ENCODE measurements at regions not wholly inside any gene's neighbourhood (a gene's known extent, or its start where the extent isn't known, plus 50 kb on each side); places are given as distances from the start of the nearest gene placed in this dataset.
A peak's percentile ranks its signal among the peaks of the same experiment; 100 is the strongest.

DNA sequence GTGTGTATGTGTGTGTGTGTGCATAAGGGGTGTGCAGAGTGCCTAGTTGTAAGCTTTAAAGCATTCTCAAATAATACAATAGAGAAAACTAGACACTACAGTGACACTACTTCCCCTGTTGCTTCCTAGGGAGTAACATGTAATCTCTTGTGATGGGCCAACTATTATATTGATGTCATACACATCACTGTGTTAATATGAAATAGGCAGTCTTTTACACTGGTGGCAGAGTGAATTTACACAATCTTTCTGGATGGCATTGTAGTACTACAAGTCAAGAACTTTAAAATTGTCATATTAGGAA, 488.0 kb upstream of the ZEB2 start:
- in situ Hi-C loops (cut with HindIII; ENCODE audit: low pct_ligation_motif_present, low pct_unique_long_range_greater_than_20kb, low sequenced_read_pairs): no loop called here
- DNase-seq: no peak

- DNase-seq: peak; percentile 27
- in situ Hi-C loops (cut with HindIII; ENCODE audit: low pct_ligation_motif_present, low pct_unique_long_range_greater_than_20kb, low sequenced_read_pairs): no loop called here
These were observed 487.4 kb upstream of the ZEB2 start for GRCh38 chr2:145007093-145007959.

- no peak for DNase-seq
- in situ Hi-C loops (cut with HindIII; ENCODE audit: low pct_ligation_motif_present, low pct_unique_long_range_greater_than_20kb, low sequenced_read_pairs): no loop called here
These were observed 482.7 kb upstream of the ZEB2 start for GRCh38 chr2:145002624-145003023.

DNA sequence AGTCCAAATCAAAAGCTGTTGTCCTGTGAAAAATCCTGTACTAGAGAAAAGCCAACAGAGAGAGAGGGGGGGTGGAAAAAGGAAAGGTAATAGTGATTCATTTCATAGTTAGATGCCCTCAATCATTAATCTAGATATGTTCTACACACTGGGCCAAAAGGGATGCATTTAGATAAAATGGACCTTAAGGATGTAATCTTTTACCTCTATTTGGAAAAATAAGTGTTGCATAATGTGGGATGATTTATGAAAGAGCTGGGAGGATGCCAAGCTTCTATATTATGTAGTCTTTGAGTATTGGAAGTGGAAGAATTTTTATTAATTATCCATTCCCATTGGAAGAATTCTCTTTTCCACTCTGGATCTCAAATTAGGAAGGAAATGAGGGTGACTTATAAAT, 480.5 kb upstream of the ZEB2 start:
- no peak for DNase-seq
- in situ Hi-C loops (cut with HindIII; ENCODE audit: low pct_ligation_motif_present, low pct_unique_long_range_greater_than_20kb, low sequenced_read_pairs): no loop called here

DNA sequence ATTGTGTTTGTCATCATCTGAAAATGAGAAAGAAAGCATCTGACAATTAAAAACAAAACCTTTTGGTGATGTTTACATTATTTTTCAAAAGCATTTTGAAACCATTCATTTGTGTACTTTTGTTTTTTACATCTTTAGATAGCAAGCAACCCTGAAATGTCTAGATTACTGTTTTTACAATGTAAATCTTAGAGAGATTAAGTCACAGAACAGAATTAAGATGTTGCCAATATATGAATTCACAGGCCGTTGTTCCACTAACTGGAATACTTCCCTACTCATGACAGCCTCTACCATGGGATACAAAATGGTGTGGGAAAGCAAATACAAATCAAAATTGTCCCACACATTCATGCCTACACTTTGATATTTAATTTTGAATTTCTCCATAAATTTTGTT, 480.0 kb upstream of the ZEB2 start:
- DNase-seq: no peak
- in situ Hi-C loops (cut with HindIII; ENCODE audit: low pct_ligation_motif_present, low pct_unique_long_range_greater_than_20kb, low sequenced_read_pairs): no loop called here

DNA sequence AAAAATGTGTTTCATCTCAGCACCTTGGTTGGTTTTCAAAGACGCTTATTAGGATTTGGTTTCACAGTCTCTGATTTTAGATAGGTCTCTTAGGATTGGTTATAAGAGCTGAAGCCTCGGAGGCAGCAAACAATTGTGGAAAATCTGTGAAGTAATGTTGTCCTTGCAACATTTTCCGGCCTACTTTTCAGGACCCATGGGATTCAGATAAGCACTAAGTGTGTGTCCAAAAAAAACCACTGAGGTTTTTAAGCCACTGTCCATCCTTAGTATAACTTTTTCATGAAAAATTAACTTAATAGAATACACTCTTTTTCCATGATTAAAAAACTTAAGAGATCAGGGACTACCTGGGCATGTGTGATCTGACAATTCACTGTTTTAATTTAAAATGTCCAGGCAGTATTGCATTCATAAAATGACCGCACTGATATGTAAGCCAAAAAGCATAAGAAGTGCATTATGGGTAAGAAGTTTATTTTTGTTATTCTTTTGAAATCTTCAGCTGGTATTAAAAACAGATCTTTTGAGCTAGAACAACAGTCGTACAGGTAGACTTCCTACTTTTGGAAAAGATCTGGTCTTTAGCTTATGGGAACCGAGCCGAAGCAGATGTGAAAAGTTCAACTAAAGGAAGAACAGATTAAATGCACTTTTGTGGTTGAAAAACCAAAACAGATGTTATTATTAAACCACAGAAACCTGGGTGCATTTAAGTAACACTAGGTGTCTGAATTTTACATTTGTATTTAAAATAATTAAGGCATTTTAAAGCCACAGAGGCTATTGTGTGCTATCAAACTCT, 479.4 kb upstream of the ZEB2 start:
- DNase-seq: no peak
- in situ Hi-C loops (cut with HindIII; ENCODE audit: low pct_ligation_motif_present, low pct_unique_long_range_greater_than_20kb, low sequenced_read_pairs): no loop called here

DNA sequence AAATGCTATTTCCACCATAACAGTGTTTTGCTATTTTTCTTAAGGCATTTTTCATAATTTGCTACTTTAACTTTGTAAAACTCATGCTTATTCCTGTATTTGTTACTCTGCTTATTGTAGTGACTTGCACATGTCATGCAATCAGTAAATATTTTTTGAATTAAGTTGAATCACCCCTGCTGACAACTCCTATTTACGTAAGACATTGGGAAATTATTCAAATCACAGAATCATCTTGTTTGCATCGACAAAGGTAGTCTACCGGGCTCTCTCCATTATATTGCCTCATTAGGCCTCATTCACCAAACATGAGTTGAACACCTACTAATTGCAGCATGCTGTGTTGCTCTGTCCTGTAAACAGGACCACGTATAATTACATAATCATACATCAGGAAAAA, 478.5 kb upstream of the ZEB2 start:
- DNase-seq: no peak
- in situ Hi-C loops (cut with HindIII; ENCODE audit: low pct_ligation_motif_present, low pct_unique_long_range_greater_than_20kb, low sequenced_read_pairs): no loop called here

- DNase-seq: no peak
- in situ Hi-C loops (cut with HindIII; ENCODE audit: low pct_ligation_motif_present, low pct_unique_long_range_greater_than_20kb, low sequenced_read_pairs): no loop called here
These were observed 476.4 kb upstream of the ZEB2 start for GRCh38 chr2:144996225-144996795.

DNA sequence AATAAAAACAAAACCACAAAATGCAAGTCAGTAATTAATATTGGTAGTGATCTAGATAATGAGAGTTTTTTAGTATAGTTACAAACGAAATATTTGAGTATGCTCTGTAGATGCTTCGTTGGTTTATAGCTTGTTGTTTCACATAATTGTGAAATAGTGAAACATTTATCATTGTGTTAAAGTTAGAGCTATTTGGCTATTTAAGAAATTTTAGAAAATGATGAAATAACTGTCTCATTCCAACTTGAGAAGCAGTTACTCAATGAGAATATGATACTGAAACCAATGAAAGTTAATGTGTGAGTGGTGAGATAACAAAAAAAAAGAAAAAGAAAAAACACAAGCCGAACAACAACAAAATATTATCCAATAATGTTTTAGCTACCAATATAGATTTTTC, 475.6 kb upstream of the ZEB2 start:
- DNase-seq: no peak

DNA sequence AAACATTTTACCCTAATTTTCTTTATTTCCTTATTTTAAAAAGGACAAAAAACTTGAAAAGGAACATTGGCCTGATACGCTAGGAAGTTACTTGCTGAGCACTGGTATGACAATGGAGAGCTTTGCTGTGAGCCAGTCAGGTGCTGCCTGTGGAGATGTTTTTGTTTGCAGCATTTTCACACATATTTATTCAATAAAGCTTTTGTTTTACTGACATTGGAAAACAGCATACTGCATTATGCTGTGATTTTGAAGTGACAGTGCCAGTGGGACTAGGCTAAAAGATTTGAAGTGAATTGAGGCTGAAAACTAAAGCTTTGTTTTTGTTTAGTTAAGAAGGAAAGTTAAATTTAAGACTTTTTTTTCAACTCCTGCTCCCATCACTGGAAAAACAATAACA, 470.7 kb upstream of the ZEB2 start:
- DNase-seq: no peak
- in situ Hi-C loops (cut with HindIII; ENCODE audit: low pct_ligation_motif_present, low pct_unique_long_range_greater_than_20kb, low sequenced_read_pairs): no loop called here

More for the DNA sequence above, 475.6 kb upstream of the ZEB2 start:
- in situ Hi-C loops (cut with HindIII; ENCODE audit: low pct_ligation_motif_present, low pct_unique_long_range_greater_than_20kb, low sequenced_read_pairs): no loop called here

DNA sequence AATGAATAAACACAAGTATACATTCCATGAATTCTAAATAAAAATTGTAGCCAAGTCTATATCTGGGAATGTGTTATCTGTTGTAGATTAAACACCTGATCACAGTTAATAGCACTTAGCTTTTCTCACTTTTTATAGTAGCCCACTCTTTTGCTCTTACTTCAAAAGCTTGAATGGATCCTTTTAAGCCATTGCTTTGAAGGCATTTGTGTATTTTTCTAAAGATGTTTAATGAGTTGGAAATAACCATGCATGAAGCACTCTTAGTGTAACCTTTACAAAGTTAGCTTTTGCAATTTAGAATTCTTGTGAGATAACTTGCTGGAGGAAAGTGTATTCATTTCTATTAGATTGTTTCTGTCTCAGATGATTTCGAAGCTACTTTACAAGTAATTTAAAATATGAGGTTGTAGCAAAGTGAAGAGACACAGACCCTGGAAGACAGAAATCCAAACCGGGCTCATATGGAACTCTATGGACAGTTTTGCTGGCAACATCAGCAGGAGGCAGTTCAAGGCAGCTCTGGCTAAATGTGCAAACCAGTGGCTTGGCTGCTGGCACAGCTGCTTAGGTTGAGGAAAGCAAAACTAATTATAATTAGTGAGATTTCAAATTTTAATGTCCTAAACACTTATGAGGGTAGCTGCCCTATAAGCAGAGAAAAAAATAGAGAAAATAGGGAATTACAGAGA, 469.8 kb upstream of the ZEB2 start:
- in situ Hi-C loops (cut with HindIII; ENCODE audit: low pct_ligation_motif_present, low pct_unique_long_range_greater_than_20kb, low sequenced_read_pairs): no loop called here
- DNase-seq: no peak

GRCh38 chr2:144988591-144988990, 468.7 kb upstream of the ZEB2 start:
- no peak for DNase-seq
- in situ Hi-C loops (cut with HindIII; ENCODE audit: low pct_ligation_motif_present, low pct_unique_long_range_greater_than_20kb, low sequenced_read_pairs): no loop called here

- in situ Hi-C loops (cut with HindIII; ENCODE audit: low pct_ligation_motif_present, low pct_unique_long_range_greater_than_20kb, low sequenced_read_pairs): no loop called here
- DNase-seq: no peak
These were observed 466.8 kb upstream of the ZEB2 start for GRCh38 chr2:144986691-144987090.

DNA sequence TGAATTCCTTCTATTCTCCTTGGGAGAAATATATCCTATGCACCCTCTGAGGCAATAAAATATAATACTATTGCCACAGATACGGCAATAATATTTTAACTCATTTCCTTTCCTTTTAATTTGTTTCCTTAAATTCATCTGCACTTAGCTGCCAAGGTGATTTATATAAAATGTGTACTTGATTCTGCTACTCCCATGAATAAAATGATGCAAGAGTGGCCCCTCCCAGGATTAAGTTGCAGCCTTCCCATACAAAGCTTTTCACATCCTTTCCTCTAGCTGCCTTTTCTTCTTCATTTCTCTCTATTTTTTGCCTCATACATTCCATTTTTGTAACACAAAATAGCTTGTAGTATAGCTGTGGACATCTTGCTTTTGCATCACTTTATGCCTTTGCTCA, 464.1 kb upstream of the ZEB2 start:
- in situ Hi-C loops (cut with HindIII; ENCODE audit: low pct_ligation_motif_present, low pct_unique_long_range_greater_than_20kb, low sequenced_read_pairs): no loop called here
- no peak for DNase-seq

DNA sequence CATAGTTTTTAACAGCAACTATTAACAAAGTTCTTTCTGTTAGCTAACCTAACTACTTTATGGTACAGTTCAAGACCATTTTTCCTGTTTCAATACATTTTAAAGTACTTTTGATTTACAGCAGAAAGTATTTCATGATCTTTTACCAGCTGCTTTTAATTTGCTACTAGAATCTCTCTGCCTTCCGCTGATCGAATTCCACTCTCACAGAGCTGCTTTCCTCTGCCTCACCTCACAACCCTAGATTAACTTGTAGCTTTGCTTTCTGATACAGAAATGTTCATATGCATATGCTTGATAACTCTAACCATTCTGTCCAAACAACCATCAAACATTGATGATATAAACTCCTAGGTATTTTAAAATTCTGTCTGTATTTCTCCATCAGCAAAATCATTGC, 463.2 kb upstream of the ZEB2 start:
- no peak for DNase-seq
- in situ Hi-C loops (cut with HindIII; ENCODE audit: low pct_ligation_motif_present, low pct_unique_long_range_greater_than_20kb, low sequenced_read_pairs): no loop called here

GRCh38 chr2:144982481-144982880, 462.6 kb upstream of the ZEB2 start:
- in situ Hi-C loops (cut with HindIII; ENCODE audit: low pct_ligation_motif_present, low pct_unique_long_range_greater_than_20kb, low sequenced_read_pairs): no loop called here
- no peak for DNase-seq

DNA sequence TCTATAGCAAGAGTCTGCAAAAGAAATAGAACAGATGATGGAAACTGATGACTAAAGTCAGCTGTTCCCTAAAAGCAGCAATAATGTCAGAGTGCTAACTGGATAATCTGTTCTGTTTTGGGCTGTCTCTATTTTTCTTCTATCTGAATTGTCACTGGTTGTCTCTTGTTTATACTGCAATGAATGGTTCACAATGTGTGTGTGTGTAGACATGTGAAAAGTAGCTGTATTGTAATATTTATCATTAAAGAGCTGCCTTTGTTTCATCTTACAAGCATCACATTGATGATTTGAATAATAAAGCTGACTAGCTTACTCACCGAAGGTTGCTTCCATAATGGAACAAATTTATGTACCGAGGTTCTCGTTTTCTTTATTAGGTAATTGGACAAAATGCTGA, 456.0 kb upstream of the ZEB2 start:
- DNase-seq: no peak
- in situ Hi-C loops (cut with HindIII; ENCODE audit: low pct_ligation_motif_present, low pct_unique_long_range_greater_than_20kb, low sequenced_read_pairs): no loop called here

DNA sequence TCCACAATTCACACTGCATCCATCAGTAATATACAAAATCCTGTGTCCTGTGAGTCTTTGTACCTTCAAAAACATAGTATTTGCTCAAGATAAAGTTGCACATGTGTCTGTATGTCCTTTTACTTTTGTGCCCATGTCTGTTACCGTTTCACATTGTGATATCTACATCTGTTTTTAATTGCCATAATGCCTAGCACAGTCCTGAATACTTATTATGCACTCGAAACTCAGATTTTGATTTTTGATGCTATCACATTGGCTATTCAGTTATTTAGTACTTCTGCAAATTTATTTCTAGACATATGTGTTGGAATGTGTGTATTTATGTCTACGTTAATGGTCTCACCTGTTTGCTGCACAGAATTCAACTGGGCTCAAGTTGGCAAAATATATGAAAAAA, 452.8 kb upstream of the ZEB2 start:
- no peak for DNase-seq
- in situ Hi-C loops (cut with HindIII; ENCODE audit: low pct_ligation_motif_present, low pct_unique_long_range_greater_than_20kb, low sequenced_read_pairs): no loop called here

DNA sequence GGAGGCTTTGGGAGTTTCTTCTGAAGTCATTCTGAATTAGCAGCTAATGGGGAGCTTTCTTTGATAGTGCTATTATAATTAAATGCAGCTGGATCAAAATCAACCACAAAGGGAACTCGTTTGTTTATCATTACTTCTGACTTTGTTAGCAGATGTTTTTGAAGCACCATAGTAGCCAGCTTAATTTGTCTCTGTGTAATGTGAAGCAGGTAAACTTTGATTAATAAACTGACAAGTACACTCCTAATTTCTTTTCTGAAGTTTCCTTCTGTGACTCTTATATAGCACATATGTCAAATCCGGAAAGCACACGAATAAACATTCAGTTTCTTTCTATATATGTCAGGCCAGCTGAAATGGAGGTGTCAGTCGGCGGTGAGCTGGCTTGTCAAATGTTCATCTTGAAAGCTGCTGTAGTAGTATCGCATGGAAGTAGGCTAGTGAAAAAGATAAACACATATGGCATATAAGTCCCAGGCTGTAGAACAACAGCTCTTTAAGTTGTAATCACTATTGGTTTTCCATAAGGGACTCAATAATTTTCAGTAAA, 451.9 kb upstream of the ZEB2 start:
- no peak for DNase-seq

More for the DNA sequence above, 451.9 kb upstream of the ZEB2 start:
- in situ Hi-C loops (cut with HindIII; ENCODE audit: low pct_ligation_motif_present, low pct_unique_long_range_greater_than_20kb, low sequenced_read_pairs): no loop called here
